ENCODE measurements at regions not wholly inside any gene's neighbourhood (a gene's known extent, or its start where the extent isn't known, plus 50 kb on each side); places are given as distances from the start of the nearest gene placed in this dataset.

DNA sequence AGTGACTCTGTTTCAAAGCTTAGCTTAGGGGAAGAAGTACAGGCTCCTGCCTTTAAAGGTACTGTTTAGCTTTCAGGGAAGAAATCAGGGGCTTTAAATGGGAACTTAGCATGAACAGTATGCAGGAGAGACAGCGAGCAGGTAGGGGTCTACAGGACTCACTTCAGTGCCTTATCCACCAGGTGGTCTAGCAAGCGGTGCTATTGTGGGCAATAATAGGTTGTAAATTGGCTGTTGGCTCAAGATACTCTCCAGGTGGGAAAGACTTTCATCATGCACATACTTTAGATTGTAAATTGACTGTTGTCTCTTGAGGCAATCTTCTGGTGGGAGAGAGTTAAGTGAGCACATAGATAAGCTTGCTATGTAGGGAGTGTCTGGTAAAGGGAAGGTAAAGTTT, 358.6 kb upstream of the DLGAP1 start:
- TF ChIP-seq CTCF (IDR thresholded peaks at IDR 0.05) (no peak), POLR2A (IDR thresholded peaks at IDR 0.05) (no peak)
